Thyroid gland (tissue), 4 donors: ENCODE measurements at regions not wholly inside any gene's neighbourhood (a gene's known extent, or its start where the extent isn't known, plus 50 kb on each side); places are given as distances from the start of the nearest gene placed in this dataset.

ENCODE experiments used
- DNase-seq, 2 donors: peaks; one replicate each; pipeline ENCODE4 v3.0.0-alpha.2; 2019
- H3K27ac ChIP-seq, 3 donors: fragments of 200-600 bp; sonication (generic); 1 replicate in 2 of 3; 2 replicates in 1 of 3; pipeline ENCODE4 v1.5.1; 2016 to 2019; ENCODE audit warnings: mild to moderate bottlenecking in 1 of 3, moderate library complexity in 1 of 3
- H3K27me3 ChIP-seq: fragments of 200-600 bp; sonication (generic); one replicate; pipeline ENCODE4 v1.5.1; 2019
- H3K36me3 ChIP-seq, 2 donors: fragments of 200-600 bp; sonication (generic); one replicate each; pipeline ENCODE4 v1.5.1; 2016 to 2019
- H3K4me1 ChIP-seq, 2 donors: fragments of 200-600 bp; sonication (generic); one replicate each; pipeline ENCODE4 v1.5.1; 2017 to 2019
- H3K4me3 ChIP-seq, 3 donors: fragments of 200-600 bp; sonication (generic); replicated peaks in 1 of 3; 1 replicate in 2 of 3; 2 replicates in 1 of 3; pipeline ENCODE4 v1.5.1; 2016; ENCODE audit warnings: mild to moderate bottlenecking in 1 of 3
- H3K9me3 ChIP-seq: fragments of 200-600 bp; sonication (generic); one replicate; pipeline ENCODE4 v1.5.1; 2017
- POLR2A ChIP-seq, 2 donors: fragments of 450-650 bp; IDR thresholded peaks; one replicate each; pipeline ENCODE4 v1.6.1; 2017; ENCODE audit warnings: antibody characterized with exemption in 2 of 2, mild to moderate bottlenecking in 2 of 2, moderate library complexity in 1 of 2
- WGBS, 2 donors: methylation state at CpG; one replicate each; pipeline ENCODE4 v1.1.5; 2017; 5-methylcytosine and 5-hydroxymethylcytosine counted together
- intact Hi-C: fragments of 100-400 bp; cut with DNase I; formaldehyde crosslinking; loops from one replicate; pipeline ENCODE4 v1.15.1; 2023
- TF ChIP-seq, protein P1 (sequence below), 6 experiments: fragments of 200-600 bp in 3 of 6; fragments of 450-650 bp in 3 of 6; sonication (generic) in 3 of 6; IDR thresholded peaks; one replicate each; pipeline ENCODE4 v1.5.1; 2016 to 2019; ENCODE audit warnings: antibody characterized with exemption in 6 of 6, mild to moderate bottlenecking in 2 of 6, inconsistent platforms in 1 of 6, moderate library complexity in 1 of 6

DNA sequence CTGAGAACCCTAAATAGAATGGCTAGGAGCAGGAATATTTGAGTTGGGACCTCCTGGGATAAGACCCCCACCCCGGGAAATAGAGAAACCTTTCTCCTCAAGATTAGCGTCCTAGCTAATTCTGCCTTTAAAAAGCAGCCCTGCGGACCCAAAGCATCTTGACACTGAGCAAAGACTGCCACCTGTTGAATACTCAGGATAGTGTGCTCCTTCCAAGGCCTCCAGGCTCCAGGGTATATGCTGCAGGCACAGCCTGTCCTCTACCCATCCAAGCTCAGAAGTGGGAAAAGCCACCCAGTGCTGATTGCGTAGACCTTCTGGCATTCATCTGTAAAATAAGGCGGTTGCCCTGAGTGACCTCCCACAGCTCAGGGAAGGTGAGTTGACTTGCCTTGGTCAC lies 456.2 kb upstream of the DYNLRB2 start:
- intact Hi-C loops: no loop called here
- DNase-seq: peak; percentile 56 to 61
- Histone ChIP-seq H3K9me3 (no peaks in the 10 kb centered on the region), H3K27me3 (no peaks in the 10 kb centered on the region), H3K36me3 (no peaks in the 10 kb centered on the region), H3K4me1 (peaks cover 0 to 6% of the 10 kb centered on the region in 2 donors), H3K4me3 (no peak overlapping the region), H3K27ac (no peak overlapping the region)
- TF ChIP-seq, protein P1, sequence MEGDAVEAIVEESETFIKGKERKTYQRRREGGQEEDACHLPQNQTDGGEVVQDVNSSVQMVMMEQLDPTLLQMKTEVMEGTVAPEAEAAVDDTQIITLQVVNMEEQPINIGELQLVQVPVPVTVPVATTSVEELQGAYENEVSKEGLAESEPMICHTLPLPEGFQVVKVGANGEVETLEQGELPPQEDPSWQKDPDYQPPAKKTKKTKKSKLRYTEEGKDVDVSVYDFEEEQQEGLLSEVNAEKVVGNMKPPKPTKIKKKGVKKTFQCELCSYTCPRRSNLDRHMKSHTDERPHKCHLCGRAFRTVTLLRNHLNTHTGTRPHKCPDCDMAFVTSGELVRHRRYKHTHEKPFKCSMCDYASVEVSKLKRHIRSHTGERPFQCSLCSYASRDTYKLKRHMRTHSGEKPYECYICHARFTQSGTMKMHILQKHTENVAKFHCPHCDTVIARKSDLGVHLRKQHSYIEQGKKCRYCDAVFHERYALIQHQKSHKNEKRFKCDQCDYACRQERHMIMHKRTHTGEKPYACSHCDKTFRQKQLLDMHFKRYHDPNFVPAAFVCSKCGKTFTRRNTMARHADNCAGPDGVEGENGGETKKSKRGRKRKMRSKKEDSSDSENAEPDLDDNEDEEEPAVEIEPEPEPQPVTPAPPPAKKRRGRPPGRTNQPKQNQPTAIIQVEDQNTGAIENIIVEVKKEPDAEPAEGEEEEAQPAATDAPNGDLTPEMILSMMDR (IDR thresholded peaks at IDR 0.05): peak in 5 of 6 experiments; percentile 38 to 83 (median 68)
- no peak for TF ChIP-seq POLR2A (IDR thresholded peaks at IDR 0.05)
- 14 to 17% methylated on average over 5 of the region's 5 CpGs for WGBS, 2 donors

DNA sequence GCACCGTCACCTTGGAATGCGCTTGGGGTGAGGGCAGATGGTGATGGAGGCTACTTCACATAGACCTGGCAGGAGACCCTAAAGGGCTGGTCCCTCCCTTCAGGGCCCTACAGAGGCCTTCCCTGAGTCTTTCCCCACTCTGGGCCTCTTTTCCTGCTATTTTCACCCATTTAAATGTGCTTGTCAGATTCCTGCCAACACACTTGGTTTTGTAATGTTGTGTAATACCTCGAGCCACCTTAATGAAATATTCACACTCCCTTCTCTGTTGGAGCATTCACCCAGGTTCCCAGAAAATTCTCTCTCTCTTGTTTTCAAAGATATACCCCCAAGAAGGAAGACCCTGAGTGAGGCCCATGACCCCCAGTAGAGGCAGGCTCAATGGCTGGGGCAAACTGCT lies 456.6 kb upstream of the DYNLRB2 start:
- TF ChIP-seq, protein P1 (IDR thresholded peaks at IDR 0.05): no peak
- no peak for TF ChIP-seq POLR2A (IDR thresholded peaks at IDR 0.05)
- intact Hi-C loops: no loop called here
- no peak overlapping the region for H3K27ac ChIP-seq
- H3K4me1 ChIP-seq: peaks cover 0 to 6% of the 10 kb centered on the region in 2 donors
- DNase-seq: no peak
- 89 to 95% methylated on average over 3 of the region's 3 CpGs for WGBS, 2 donors
- H3K36me3 ChIP-seq: no peaks in the 10 kb centered on the region
- no peak overlapping the region for H3K4me3 ChIP-seq
- no peaks in the 10 kb centered on the region for H3K27me3 ChIP-seq
- no peaks in the 10 kb centered on the region for H3K9me3 ChIP-seq

DNA sequence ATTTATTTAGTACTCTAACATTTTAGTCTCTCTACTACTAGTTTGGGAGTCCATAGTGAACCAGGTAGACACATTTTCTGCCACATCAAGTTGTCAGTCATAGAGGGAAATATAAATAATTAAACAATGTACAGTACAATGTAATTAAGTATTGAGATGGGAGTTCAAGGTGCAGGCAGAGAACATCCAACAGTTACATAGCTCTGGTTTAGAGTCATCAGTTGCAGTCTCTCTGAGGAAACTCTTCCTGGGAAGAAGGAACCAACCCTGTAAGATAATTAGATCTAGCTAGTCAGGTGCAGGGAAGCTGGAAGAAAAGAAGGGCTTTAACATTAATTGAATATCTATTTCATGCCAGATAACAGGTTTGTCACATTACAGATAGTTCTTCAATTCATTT lies 457.9 kb upstream of the DYNLRB2 start:
- no peak for DNase-seq
- intact Hi-C loops: no loop called here

DNA sequence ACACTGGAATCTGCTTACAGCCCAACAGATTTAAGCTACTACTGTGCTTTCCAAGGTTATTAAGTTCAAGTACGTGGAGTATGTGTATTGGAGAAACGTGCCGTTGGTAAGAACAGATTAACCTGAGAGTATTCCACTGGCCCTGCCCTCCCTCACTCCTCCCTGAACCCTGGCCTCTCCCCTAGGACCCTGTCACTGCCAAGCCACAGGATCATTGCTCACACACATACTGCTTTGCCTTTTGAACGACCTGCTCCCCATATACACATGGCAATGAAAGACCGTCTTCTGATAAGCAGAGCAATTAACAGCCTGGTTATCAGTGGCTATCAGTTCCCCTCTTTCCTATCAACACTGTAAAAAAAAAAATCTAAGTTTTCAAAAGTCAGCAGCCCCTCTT lies 458.9 kb upstream of the DYNLRB2 start:
- H3K36me3 ChIP-seq: no peaks in the 10 kb centered on the region
- H3K27ac ChIP-seq: no peak overlapping the region
- intact Hi-C loops: no loop called here
- no peak overlapping the region for H3K4me3 ChIP-seq
- WGBS, 2 donors: 61 to 72% methylated on average over 5 of the region's 5 CpGs
- no peaks in the 10 kb centered on the region for H3K9me3 ChIP-seq
- H3K4me1 ChIP-seq: peaks cover 0 to 6% of the 10 kb centered on the region in 2 donors
- no peaks in the 10 kb centered on the region for H3K27me3 ChIP-seq
- TF ChIP-seq, protein P1 (IDR thresholded peaks at IDR 0.05): no peak
- no peak for TF ChIP-seq POLR2A (IDR thresholded peaks at IDR 0.05)
- DNase-seq: no peak

More for the DNA sequence above, 457.9 kb upstream of the DYNLRB2 start:
- Histone ChIP-seq H3K27ac (no peak overlapping the region), H3K9me3 (no peaks in the 10 kb centered on the region), H3K27me3 (no peaks in the 10 kb centered on the region), H3K4me1 (peaks cover 0 to 6% of the 10 kb centered on the region in 2 donors), H3K4me3 (no peak overlapping the region), H3K36me3 (no peaks in the 10 kb centered on the region)
- TF ChIP-seq POLR2A (IDR thresholded peaks at IDR 0.05): no peak
- TF ChIP-seq, protein P1 (IDR thresholded peaks at IDR 0.05): no peak

DNA sequence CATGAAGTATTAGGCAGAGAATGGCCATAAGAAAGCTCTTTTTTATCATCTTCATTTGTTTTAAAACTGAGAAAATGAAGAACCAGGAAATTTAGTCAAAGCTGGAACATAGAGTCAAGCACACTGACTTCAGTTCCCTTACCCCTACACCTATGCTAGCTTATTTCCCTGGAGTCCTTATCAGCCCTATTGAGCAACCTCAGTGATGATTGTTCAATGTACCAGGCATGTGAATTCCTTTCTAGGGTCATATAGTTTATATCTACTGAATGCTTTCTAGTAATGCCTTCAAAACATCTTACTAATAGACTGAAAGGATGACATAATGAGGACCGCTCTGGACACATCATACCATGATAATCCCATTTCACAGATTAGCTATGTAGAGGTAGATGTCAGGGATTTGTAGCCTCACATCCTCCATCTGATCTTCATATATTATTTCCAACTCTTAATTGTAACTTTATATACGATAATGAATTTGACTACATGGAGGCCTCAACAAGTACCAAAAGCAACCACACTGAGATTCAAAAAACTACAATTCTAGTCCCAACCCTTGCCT lies 460.4 kb upstream of the DYNLRB2 start:
- Histone ChIP-seq H3K9me3 (no peaks in the 10 kb centered on the region), H3K27me3 (no peaks in the 10 kb centered on the region), H3K27ac (no peak overlapping the region), H3K4me3 (no peak overlapping the region), H3K4me1 (peaks cover 0 to 6% of the 10 kb centered on the region in 2 donors), H3K36me3 (no peaks in the 10 kb centered on the region)
- no peak for DNase-seq
- 98 to 99% methylated on average over 2 of the region's 2 CpGs for WGBS, 2 donors
- intact Hi-C loops: no loop called here
- no peak for TF ChIP-seq POLR2A (IDR thresholded peaks at IDR 0.05)
- TF ChIP-seq, protein P1 (IDR thresholded peaks at IDR 0.05): no peak
